Kidney (tissue), 13 donors: ENCODE measurements at regions not wholly inside any gene's neighbourhood (a gene's known extent, or its start where the extent isn't known, plus 50 kb on each side); places are given as distances from the start of the nearest gene placed in this dataset.

Experiments used
- DNase-seq, 5 donors: peaks; one replicate each; pipeline ENCODE4 v3.0.0-alpha.2; 2013 to 2020
- FAIRE-seq: peaks from 2 replicates; lab custom pipeline; 2012; peaks lifted over from hg19 to GRCh38; lab: Jason Lieb, UNC
- H3K27ac ChIP-seq, 2 donors: one replicate each; pipeline ENCODE4 v1.7.0; 2013; ENCODE audit warnings: low read depth in 2 of 2, low read length in 2 of 2, inconsistent platforms in 1 of 2
- H3K27me3 ChIP-seq: one replicate; pipeline ENCODE4 v1.7.1; 2013; ENCODE audit warnings: low read length, inconsistent platforms; ENCODE audit not compliant: control insufficient read depth, insufficient read depth
- H3K36me3 ChIP-seq, 3 donors: one replicate each; pipeline versions ENCODE4 v1.7.0 to v1.7.1; 2013; ENCODE audit warnings: low read length in 3 of 3, control low read depth in 1 of 3, inconsistent platforms in 1 of 3; ENCODE audit not compliant: insufficient read depth in 3 of 3, control insufficient read depth in 2 of 3
- H3K4me1 ChIP-seq, 3 donors: one replicate each; pipeline versions ENCODE4 v1.7.0 to v1.7.1; 2013; ENCODE audit warnings: low read length in 3 of 3, inconsistent platforms in 1 of 3, low read depth in 1 of 3; ENCODE audit not compliant: control insufficient read depth in 2 of 3, insufficient read depth in 2 of 3
- H3K4me3 ChIP-seq, 3 donors: one replicate each; pipeline versions ENCODE4 v1.7.0 to v1.8.1; 2013; ENCODE audit warnings: low read length in 3 of 3, control low read depth in 1 of 3, inconsistent platforms in 1 of 3
- H3K9ac ChIP-seq, 3 donors: one replicate each; pipeline versions ENCODE4 v1.7.0 to v1.7.1; 2013; ENCODE audit warnings: low read length in 3 of 3, control low read depth in 1 of 3, inconsistent platforms in 1 of 3
- H3K9me3 ChIP-seq, 3 donors: one replicate each; pipeline versions ENCODE4 v1.7.0 to v1.7.1; 2013; ENCODE audit warnings: low read length in 3 of 3, control low read depth in 1 of 3, inconsistent platforms in 1 of 3; ENCODE audit not compliant: control insufficient read depth in 2 of 3, insufficient read depth in 1 of 3
- CTCF ChIP-seq: IDR thresholded peaks from 3 replicates; pipeline ENCODE4 v1.5.1; 2012; ENCODE audit warnings: mild to moderate bottlenecking, moderate library complexity, borderline replicate concordance; ENCODE audit not compliant: insufficient read depth; ENCODE audit errors: extremely low read depth
- intact Hi-C: fragments of 100-400 bp; cut with DNase I; formaldehyde crosslinking; loops from one replicate; pipeline ENCODE4 v1.11.1; 2022
- donor health status: control.
- donor health status: control.
- donor health status: control.
- donor health status: control.
- donor health status: control.
- donor health status: DM: yes; HTN: yes; CAD: no.
- donor health status: Normal renal cell carcinoma (clear cell type).

GRCh38 chr2:15863494-15864175 lies 76.7 kb upstream of the MYCN start:
- no peak for TF ChIP-seq CTCF
- Histone ChIP-seq H3K4me1 (no peaks in the 10 kb centered on the region), H3K27ac (no peak overlapping the region), H3K9me3 (peaks cover 0 to 6% (median 0%) of the 10 kb centered on the region in 3 donors), H3K36me3 (no peaks in the 10 kb centered on the region), H3K27me3 (no peaks in the 10 kb centered on the region), H3K4me3 (no peak overlapping the region), H3K9ac (no peak overlapping the region)
- no peak for FAIRE-seq
- DNase-seq, result no peak
- intact Hi-C loops, result no loop called here

GRCh38 chr2:15864176-15864769 lies 76.1 kb upstream of the MYCN start:
- no peak overlapping the region for H3K4me3 ChIP-seq
- no peak overlapping the region for H3K27ac ChIP-seq
- no peaks in the 10 kb centered on the region for H3K4me1 ChIP-seq
- no peaks in the 10 kb centered on the region for H3K27me3 ChIP-seq
- no peak for TF ChIP-seq CTCF
- peaks cover 0 to 6% (median 0%) of the 10 kb centered on the region in 3 donors for H3K9me3 ChIP-seq
- no peak overlapping the region for H3K9ac ChIP-seq
- intact Hi-C loops, result no loop called here
- H3K36me3 ChIP-seq, result no peaks in the 10 kb centered on the region
- DNase-seq (no peak), FAIRE-seq (no peak)

- intact Hi-C loops, result no loop called here
- Histone ChIP-seq H3K27ac (no peak overlapping the region), H3K4me1 (no peaks in the 10 kb centered on the region), H3K9ac (no peak overlapping the region), H3K4me3 (no peak overlapping the region), H3K36me3 (no peaks in the 10 kb centered on the region), H3K27me3 (no peaks in the 10 kb centered on the region), H3K9me3 (peaks cover 0 to 6% (median 0%) of the 10 kb centered on the region in 3 donors)
- no peak for DNase-seq
- no peak for TF ChIP-seq CTCF
- FAIRE-seq, result no peak
Observed at GRCh38 chr2:15865923-15866322, 74.4 kb upstream of the MYCN start.
